ENCODE measurements at regions not wholly inside any gene's neighbourhood (a gene's known extent, or its start where the extent isn't known, plus 50 kb on each side); places are given as distances from the start of the nearest gene placed in this dataset.
"Not testable (repeated sequence)": the region's sequence is repeated elsewhere in the genome, so short reads cannot be mapped to it uniquely, and the experiment has no call there.

DNA sequence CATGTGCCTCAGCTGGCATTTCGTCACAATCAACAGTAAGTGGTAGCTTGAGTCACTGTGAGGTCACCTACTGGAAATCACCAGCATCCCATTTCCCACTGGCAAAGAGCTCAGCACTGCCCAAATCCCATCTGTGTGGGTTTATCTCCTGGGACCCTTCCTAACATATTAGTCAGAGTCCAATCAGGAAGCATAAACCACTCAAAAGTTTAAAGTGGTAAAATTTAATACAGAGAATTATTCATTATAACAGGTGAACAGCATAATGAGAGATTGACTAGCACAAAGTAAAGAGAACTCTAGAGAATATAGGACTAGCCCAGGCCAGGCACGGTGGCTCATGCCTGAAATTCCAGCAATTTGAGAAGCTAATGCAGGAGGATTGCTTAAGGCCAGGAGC, 107.1 kb upstream of the TP53BP2 start:
- not testable (repeated sequence) for TF ChIP-seq FOXM1 (IDR thresholded peaks at IDR 0.05; ENCODE audit: borderline replicate concordance); SP1 (IDR thresholded peaks at IDR 0.05); SUZ12 (IDR thresholded peaks at IDR 0.05); HDGF (IDR thresholded peaks at IDR 0.05; ENCODE audit: borderline replicate concordance); BHLHE40 (IDR thresholded peaks at IDR 0.05; ENCODE audit: borderline replicate concordance); ZNF384 (IDR thresholded peaks at IDR 0.05)
- TF ChIP-seq, protein P1, sequence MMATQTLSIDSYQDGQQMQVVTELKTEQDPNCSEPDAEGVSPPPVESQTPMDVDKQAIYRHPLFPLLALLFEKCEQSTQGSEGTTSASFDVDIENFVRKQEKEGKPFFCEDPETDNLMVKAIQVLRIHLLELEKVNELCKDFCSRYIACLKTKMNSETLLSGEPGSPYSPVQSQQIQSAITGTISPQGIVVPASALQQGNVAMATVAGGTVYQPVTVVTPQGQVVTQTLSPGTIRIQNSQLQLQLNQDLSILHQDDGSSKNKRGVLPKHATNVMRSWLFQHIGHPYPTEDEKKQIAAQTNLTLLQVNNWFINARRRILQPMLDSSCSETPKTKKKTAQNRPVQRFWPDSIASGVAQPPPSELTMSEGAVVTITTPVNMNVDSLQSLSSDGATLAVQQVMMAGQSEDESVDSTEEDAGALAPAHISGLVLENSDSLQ (IDR thresholded peaks at IDR 0.05): not testable (repeated sequence)
